GM18867 (cell line): ENCODE measurements at regions not wholly inside any gene's neighbourhood (a gene's known extent, or its start where the extent isn't known, plus 50 kb on each side); places are given as distances from the start of the nearest gene placed in this dataset.

ENCODE experiments used
- ATAC-seq: cut with Tn5 transposase; IDR thresholded peaks from one replicate; pipeline ENCODE4 v1.9.1; 2021; ENCODE audit warnings: mild to moderate bottlenecking, moderate library complexity; ENCODE audit not compliant: unreplicated experiment

- ATAC-seq, result no peak
These were observed 370.2 kb downstream of the EN1 start for GRCh38 chr2:118477111-118477862.

DNA sequence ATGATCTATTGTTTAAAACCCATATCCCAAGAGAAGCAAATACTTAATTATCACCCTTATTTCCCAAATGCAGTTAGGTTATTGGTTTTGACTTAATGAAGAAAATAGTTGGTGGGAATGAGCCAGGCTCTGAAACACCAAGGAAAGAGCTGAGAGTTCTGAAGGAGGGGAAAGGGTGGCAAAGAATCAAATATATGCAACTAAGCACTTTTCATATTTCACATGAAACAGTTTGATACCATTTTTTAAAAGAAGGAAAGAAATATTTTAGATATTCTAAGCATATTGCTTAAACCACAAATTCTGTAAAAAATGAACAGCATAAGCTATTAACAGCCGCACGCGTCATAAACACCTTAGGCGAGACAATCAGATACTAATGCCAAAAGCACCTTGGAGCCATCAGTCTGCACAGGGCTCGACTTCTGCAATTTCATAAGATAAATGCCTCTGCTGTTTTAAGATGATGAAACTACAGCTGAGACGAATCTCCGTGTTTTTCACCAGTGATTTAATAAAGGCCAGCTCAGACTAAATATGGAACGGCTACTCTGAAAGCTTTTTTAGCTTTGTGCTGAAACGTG lies 371.7 kb downstream of the EN1 start:
- no peak for ATAC-seq

DNA sequence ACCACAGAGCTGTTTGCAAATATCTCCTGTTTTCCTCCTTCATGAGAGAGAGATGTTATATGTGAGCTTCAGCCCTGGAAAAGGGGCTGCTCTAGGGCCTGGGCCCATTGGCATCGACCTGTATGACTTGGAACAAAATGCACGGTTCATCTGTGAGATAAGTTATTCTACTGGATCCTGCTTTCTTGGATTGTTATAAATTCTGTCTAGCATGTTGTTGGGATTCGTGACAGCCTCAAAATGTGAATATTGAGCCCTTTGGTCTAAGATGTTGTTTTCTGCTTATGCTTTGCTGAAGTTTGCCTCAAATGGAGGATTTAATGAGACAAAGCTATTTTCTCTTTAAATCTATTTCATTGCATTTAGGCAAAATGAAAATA lies 372.9 kb downstream of the EN1 start:
- no peak for ATAC-seq

DNA sequence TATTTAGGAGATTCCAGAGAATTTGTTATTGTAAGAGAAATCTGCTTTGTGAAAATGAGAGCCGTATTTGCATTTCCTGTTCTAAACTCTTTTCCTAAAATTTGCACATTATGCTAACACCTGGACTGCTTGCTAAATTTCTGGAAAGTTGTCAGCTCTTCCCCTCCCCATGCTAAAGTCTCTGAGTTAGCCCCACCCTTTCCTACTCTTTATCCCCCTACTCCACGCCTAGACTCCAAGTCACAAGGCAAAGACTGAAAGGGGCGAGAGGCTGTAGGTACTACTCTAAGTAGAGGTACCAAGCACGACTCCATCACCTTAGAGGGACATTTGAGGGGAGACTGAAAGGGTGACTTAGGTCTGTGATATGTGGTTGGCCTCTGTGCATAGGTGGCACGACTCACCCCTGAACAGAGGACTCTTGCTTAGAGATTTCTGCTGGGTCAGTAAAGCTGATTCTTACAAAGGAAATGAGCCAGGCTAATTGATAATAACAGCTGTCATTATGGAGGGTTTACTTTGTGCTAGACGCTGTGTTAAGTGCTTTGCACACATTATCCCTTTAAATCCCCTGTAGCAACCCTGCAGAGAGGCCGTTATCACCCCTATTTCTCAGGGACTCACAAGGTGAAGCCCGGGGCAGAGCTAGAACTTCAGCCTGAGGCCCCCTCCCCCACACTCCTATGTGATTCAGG lies 373.5 kb downstream of the EN1 start:
- ATAC-seq, result no peak

DNA sequence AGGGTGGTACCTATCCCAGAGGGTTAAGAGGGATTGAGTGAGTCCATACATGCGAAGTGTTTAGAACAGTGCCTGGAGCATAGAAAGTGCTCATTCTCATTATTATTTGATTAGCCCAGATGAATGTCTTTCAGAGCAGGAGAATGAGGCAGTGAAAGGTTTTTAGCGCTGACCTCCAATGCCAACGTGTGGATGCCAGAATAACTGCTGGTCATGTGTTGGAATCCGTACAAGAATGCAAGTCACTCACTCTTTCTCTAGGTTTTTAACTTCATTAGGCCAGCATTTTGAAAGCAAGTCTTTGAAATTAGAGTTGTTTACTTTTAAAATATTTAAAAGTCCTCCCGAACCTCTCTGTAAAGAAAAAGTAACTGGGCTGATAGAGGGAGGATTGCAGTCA lies 374.2 kb downstream of the EN1 start:
- no peak for ATAC-seq

- ATAC-seq, result no peak
These were observed 377.2 kb downstream of the EN1 start for GRCh38 chr2:118470297-118470696.

DNA sequence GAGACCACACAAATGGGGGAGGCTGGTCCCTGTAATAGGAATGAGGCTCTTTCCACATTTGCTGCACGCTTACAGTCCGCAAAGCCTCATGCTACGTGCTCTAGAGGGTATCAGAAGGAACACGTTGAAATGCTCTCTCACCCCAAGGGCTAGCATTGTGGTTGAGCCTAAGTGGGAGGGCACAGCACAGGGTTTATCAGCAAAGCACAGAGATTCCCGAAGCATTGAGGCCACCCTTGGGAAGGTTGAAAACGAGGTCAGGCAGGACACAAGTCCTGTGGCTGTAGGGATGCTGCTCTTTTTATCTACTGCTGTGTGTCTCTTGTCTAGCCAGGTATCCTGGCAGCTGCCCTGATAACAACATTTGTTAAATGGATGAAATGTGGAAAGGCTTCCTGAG lies 378.3 kb downstream of the EN1 start:
- no peak for ATAC-seq

- no peak for ATAC-seq
These were observed 376.4 kb downstream of the INSIG2 start for GRCh38 chr2:118464546-118465265.

DNA sequence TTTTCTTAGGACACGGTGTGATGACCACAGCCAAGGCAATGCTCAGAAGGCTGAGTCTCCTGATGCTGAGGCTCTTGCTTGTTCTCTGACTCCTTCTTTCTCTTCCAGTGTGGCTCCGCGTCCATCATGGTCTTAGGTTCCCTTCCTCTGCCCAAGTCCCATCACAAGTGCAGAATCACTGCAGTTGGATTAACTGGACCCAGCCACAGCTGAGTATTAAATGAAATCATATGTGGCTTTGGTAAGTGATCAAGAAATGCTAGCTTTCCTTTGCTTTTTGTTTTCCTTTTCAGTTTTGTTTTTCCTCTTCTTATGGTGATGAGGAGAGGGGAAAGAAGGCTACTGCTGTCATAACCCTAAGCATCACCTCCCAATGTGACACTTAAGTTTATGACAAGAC lies 375.8 kb downstream of the INSIG2 start:
- no peak for ATAC-seq

GRCh38 chr2:118460425-118460824 lies 372.2 kb downstream of the INSIG2 start:
- no peak for ATAC-seq

DNA sequence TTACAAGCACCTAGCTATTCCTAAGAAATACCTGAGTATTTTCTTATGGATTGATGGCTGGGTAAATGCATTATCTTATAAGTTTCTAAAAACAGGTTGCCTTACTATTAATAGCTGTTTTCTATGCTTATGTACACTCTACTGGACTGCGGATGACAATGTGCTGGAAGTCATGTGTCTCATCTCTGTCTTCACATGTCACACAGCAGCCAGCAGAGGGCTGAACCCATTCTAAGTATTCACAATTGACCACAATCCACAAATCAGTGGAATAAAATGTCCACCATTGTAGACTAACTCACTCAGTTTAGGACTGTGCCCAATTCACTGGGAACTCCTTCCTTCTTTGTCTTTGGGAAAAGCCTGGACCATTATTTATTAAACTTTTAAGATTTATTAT lies 371.2 kb downstream of the INSIG2 start:
- ATAC-seq, result no peak

DNA sequence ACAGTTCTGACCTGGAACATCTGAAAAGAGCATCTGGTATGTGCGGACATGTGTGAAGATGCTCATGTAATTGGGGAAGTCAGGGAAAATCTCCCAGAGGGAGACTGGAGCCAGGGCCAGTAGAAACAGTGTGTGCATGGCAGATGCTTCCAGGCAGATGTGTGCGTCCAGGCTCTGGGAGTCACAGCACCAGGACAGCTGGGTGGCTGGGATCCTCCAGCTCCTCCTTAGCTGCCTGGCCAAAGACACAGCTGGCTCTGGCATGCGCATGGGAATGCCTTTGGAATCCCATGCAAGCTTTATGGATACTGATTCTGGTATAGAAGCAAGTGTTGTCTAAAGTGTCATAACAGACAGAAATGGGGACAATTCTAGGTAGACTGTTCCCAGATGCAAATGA lies 369.7 kb downstream of the INSIG2 start:
- ATAC-seq, result no peak

DNA sequence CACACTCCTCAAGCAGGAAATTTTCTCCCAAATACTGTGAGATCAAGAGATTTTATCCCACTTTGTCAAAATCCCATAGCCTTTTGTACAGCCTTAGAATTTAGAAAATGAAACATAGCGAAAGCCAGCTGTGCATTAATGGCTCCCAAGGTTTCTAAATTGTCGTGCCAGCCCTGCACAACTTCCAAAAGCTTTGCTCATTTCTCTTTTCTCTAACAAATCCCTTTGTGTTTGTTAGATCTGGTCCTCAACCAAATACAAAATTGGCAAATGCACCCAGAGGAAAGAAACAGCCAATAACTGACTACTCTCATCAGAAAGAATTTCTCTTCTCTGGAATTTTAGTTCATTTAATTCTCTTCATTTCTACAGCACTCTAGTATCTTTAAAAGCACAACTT lies 361.1 kb downstream of the INSIG2 start:
- ATAC-seq, result no peak

- ATAC-seq, result no peak
These were observed 355.3 kb downstream of the INSIG2 start for GRCh38 chr2:118443596-118443995.

DNA sequence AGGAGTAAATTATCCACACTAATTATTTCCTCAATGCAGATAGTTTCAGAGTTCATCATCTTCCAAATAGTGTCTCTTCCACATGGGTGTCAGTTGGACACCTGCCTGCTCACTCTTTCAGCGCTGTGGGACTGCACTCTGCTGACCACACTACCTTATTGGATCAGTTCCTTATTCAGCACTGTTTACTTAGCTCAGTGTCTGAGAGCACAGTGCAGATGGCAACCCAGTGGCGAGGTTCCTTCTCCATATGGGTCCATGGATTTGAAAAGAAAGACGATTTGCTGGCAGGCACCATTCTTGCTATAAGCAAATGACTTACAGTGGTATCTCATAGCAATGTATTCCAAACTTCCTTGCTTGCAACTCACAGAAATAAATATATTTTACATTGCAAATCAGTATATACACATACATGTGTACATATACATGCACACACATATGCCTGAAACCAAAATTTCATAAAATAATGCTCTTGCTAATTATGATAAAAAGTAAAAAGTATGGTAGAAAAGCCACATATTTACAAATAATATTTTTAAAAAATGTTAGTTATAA lies 354.8 kb downstream of the INSIG2 start:
- ATAC-seq, result no peak

DNA sequence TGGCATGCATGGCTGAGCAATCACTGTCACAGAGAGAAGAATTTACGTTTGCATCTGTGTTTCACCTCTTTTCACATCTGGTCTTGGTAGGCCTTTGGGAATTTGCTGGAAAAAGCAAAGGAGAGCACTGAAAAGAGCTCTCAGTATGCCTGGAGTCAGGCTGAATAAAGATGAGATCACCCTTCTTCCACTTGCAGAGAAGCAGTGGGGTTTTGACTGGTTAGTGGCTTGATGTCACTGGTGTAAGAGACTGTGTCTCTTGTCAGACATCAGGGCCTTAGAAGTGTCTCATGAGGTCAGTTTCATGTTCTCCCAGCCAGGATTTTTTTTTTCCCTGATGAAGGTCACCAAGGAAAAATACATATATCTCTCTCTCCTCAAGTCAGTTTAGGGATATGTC lies 353.8 kb downstream of the INSIG2 start:
- no peak for ATAC-seq

- no peak for ATAC-seq
These were observed 352.3 kb downstream of the INSIG2 start for GRCh38 chr2:118440404-118441098.

DNA sequence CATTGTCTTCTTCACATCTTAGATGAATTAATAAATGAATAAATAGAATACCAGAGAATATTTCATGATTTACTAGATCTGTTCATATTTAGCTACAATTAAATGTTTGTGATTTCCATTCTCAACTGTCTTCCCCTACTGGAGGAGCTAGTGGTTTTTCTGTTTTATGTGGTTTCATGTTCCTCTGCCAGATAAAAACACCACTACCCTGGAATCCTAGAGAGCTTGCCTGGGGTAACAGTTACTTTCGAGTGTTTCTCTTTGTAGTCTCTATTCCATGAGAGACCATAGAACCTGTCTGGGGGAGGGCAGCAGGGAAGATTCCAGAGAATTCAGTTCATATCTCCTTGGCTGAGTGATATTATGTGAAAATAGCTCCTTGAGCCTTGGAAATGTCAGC lies 349.2 kb downstream of the INSIG2 start:
- ATAC-seq, result no peak

GRCh38 chr2:118431997-118432396 lies 343.7 kb downstream of the INSIG2 start:
- ATAC-seq, result no peak

GRCh38 chr2:118431586-118431985 lies 343.3 kb downstream of the INSIG2 start:
- no peak for ATAC-seq

DNA sequence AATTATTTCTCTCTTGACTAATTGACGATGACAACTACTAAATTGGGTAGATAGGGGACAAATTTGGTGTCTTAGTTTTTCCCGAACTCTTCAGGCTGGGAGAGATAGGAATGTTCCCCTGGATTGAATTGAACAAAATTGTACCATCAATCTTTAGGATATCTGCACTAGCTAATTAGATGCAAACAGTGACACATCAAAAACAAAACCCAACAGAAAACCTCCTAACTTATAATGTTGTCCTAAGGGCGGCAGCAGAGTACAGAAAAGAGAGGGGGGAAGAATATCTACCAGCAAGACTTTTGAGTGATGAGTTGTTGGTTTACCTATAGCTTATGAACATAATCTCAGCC lies 342.9 kb downstream of the INSIG2 start:
- no peak for ATAC-seq
